IgD-negative memory B cell (primary cell): ENCODE measurements at regions not wholly inside any gene's neighbourhood (a gene's known extent, or its start where the extent isn't known, plus 50 kb on each side); places are given as distances from the start of the nearest gene placed in this dataset.

Experiments
- H3K27ac Mint-ChIP-seq, 3 donors: one replicate each; pipeline ENCODE4 v1.8.0; 2020 to 2022; ENCODE audit warnings: mild to moderate bottlenecking in 3 of 3, mixed read lengths in 3 of 3, moderate library complexity in 1 of 3
- H3K27me3 Mint-ChIP-seq: one replicate; pipeline ENCODE4 v1.8.0; 2021; ENCODE audit warnings: mixed read lengths
- H3K36me3 Mint-ChIP-seq: one replicate; pipeline ENCODE4 v1.8.0; 2020; ENCODE audit warnings: mild to moderate bottlenecking, mixed read lengths
- H3K4me1 Mint-ChIP-seq, 3 donors: one replicate each; pipeline ENCODE4 v1.8.0; 2020 to 2022; ENCODE audit warnings: mixed read lengths in 3 of 3, mild to moderate bottlenecking in 1 of 3
- H3K4me3 Mint-ChIP-seq, 4 donors: one replicate each; pipeline ENCODE4 v1.8.0; 2020 to 2022; ENCODE audit warnings: mild to moderate bottlenecking in 4 of 4, mixed read lengths in 4 of 4, moderate library complexity in 3 of 4
- H3K9me3 Mint-ChIP-seq, 3 donors: one replicate each; pipeline ENCODE4 v1.8.0; 2020 to 2021; ENCODE audit warnings: mixed read lengths in 3 of 3, mild to moderate bottlenecking in 1 of 3

GRCh38 chr2:14684516-14684915 is 52.0 kb downstream of the LRATD1 start:
- Mint-ChIP-seq H3K27ac (no peak overlapping the region), H3K36me3 (no peaks in the 10 kb centered on the region), H3K27me3 (no peaks in the 10 kb centered on the region), H3K9me3 (peaks cover 0 to 4% (median 3%) of the 10 kb centered on the region in 3 donors), H3K4me3 (no peak overlapping the region), H3K4me1 (no peaks in the 10 kb centered on the region)

GRCh38 chr2:14690926-14691325 is 58.4 kb downstream of the LRATD1 start:
- Mint-ChIP-seq H3K4me1 (no peaks in the 10 kb centered on the region), H3K27me3 (no peaks in the 10 kb centered on the region), H3K36me3 (no peaks in the 10 kb centered on the region), H3K9me3 (peaks cover 2 to 15% (median 6%) of the 10 kb centered on the region in 3 donors), H3K27ac (no peak overlapping the region), H3K4me3 (no peak overlapping the region)

DNA sequence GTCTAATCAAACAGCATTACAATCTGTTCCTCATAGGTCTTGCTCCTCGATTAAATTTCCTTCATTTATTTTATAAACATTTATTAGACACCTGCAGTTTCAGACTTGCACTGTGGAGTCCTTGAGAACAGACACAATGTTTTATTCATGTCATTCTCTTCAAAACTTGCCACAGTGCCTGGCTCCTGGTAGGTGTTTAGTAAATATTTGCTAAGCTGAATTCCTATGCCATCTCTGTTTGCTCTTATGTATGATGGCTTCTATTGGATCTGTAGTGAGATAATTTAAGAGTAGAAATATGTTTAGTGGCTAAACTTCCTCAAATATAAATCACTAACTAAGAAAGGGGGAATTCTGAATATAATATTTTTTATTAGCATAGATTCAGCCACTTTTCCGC is 61.4 kb downstream of the LRATD1 start:
- no peaks in the 10 kb centered on the region for H3K27me3 Mint-ChIP-seq
- no peak overlapping the region for H3K27ac Mint-ChIP-seq
- H3K4me3 Mint-ChIP-seq: no peak overlapping the region
- H3K36me3 Mint-ChIP-seq: no peaks in the 10 kb centered on the region
- H3K4me1 Mint-ChIP-seq: no peaks in the 10 kb centered on the region
- H3K9me3 Mint-ChIP-seq: peaks cover 2 to 15% (median 6%) of the 10 kb centered on the region in 3 donors

DNA sequence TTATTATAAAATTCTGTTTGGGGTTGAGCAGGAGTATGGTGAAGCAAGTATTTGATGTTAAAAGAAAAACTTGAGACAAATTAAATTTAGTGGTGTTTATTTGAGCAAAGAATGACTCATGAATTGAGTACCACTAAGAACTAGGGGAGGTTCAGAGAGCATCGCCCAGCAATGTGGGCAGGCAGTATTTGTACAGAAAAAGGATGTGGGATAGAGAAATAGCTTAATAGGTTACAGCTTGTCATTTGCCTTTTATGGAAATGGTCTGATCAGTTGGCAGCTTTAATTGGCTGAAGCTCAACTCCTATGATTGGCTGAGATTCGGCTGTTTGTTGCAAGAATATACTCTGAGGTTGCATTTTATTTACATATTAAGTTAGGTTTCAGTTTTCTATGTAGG is 68.2 kb downstream of the LRATD1 start:
- H3K4me1 Mint-ChIP-seq: no peaks in the 10 kb centered on the region
- no peaks in the 10 kb centered on the region for H3K36me3 Mint-ChIP-seq
- no peak overlapping the region for H3K4me3 Mint-ChIP-seq
- H3K9me3 Mint-ChIP-seq: peaks cover 0 to 3% (median 2%) of the 10 kb centered on the region in 3 donors
- H3K27ac Mint-ChIP-seq: no peak overlapping the region
- no peaks in the 10 kb centered on the region for H3K27me3 Mint-ChIP-seq

GRCh38 chr2:14702258-14702657 is 69.7 kb downstream of the LRATD1 start:
- Mint-ChIP-seq H3K4me3 (no peak overlapping the region), H3K4me1 (no peaks in the 10 kb centered on the region), H3K27me3 (no peaks in the 10 kb centered on the region), H3K36me3 (no peaks in the 10 kb centered on the region), H3K9me3 (peaks cover 0 to 3% (median 2%) of the 10 kb centered on the region in 3 donors), H3K27ac (no peak overlapping the region)

DNA sequence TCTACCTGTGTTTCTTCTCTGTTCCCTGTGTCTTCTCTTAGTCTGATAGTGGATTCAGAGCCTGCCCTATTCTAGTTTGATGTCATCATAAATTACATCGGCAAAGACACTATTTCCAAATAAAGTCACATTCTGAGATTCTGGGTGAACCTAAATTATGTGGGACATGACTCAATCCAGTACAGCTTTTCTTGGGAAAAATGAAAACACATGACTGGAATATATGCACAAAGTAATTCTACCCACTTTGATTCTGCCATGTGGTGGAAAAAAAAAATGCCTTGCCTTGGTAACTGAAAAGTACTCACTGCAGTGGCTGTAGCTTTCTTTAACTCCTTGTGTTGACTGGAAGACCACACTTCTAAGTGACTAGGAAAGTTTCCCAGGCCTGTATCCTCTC is 73.7 kb downstream of the LRATD1 start:
- no peaks in the 10 kb centered on the region for H3K4me1 Mint-ChIP-seq
- H3K27me3 Mint-ChIP-seq: no peaks in the 10 kb centered on the region
- peaks cover under 1 to 3% (median 2%) of the 10 kb centered on the region in 3 donors for H3K9me3 Mint-ChIP-seq
- H3K27ac Mint-ChIP-seq: no peak overlapping the region
- H3K36me3 Mint-ChIP-seq: no peaks in the 10 kb centered on the region
- no peak overlapping the region for H3K4me3 Mint-ChIP-seq

- Mint-ChIP-seq H3K4me1 (no peaks in the 10 kb centered on the region), H3K9me3 (peaks cover 0 to 2% (median 0%) of the 10 kb centered on the region in 3 donors)
Measured at GRCh38 chr2:14712111-14712510, 79.6 kb downstream of the LRATD1 start.

GRCh38 chr2:14713248-14713647 is 80.7 kb downstream of the LRATD1 start:
- no peak overlapping the region for H3K27ac Mint-ChIP-seq
- no peaks in the 10 kb centered on the region for H3K27me3 Mint-ChIP-seq
- H3K9me3 Mint-ChIP-seq: peaks cover 0 to 2% (median 0%) of the 10 kb centered on the region in 3 donors
- no peaks in the 10 kb centered on the region for H3K36me3 Mint-ChIP-seq
- no peaks in the 10 kb centered on the region for H3K4me1 Mint-ChIP-seq
- H3K4me3 Mint-ChIP-seq: no peak overlapping the region

More at GRCh38 chr2:14712111-14712510, 79.6 kb downstream of the LRATD1 start:
- H3K27me3 Mint-ChIP-seq: no peaks in the 10 kb centered on the region
- no peak overlapping the region for H3K27ac Mint-ChIP-seq
- no peaks in the 10 kb centered on the region for H3K36me3 Mint-ChIP-seq
- no peak overlapping the region for H3K4me3 Mint-ChIP-seq

DNA sequence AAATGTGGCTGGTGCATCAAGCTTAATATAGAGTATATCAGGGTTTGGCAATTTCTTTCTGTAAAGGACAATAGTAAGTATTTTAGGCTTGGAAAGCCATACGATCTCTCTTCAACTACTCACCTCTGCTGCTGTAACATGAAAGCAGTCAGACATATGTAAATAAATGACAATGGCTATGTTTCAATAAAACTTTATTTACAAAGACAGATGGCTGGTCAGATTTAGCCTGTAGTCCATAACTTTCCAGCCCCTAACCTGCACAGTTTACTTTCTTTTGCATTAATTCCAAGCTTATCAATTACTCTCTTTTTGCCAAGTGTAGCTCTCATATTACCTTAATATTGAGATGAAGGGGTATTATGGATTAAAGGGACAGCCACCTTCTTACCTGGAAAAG is 83.1 kb downstream of the LRATD1 start:
- no peaks in the 10 kb centered on the region for H3K9me3 Mint-ChIP-seq
- H3K36me3 Mint-ChIP-seq: no peaks in the 10 kb centered on the region
- H3K4me3 Mint-ChIP-seq: no peak overlapping the region
- H3K27me3 Mint-ChIP-seq: no peaks in the 10 kb centered on the region
- H3K27ac Mint-ChIP-seq: no peak overlapping the region
- no peaks in the 10 kb centered on the region for H3K4me1 Mint-ChIP-seq

- H3K27me3 Mint-ChIP-seq: no peaks in the 10 kb centered on the region
- H3K4me3 Mint-ChIP-seq: no peak overlapping the region
- no peaks in the 10 kb centered on the region for H3K9me3 Mint-ChIP-seq
- H3K27ac Mint-ChIP-seq: no peak overlapping the region
- no peaks in the 10 kb centered on the region for H3K4me1 Mint-ChIP-seq
- H3K36me3 Mint-ChIP-seq: no peaks in the 10 kb centered on the region
Measured at GRCh38 chr2:14716319-14716718, 83.8 kb downstream of the LRATD1 start.

DNA sequence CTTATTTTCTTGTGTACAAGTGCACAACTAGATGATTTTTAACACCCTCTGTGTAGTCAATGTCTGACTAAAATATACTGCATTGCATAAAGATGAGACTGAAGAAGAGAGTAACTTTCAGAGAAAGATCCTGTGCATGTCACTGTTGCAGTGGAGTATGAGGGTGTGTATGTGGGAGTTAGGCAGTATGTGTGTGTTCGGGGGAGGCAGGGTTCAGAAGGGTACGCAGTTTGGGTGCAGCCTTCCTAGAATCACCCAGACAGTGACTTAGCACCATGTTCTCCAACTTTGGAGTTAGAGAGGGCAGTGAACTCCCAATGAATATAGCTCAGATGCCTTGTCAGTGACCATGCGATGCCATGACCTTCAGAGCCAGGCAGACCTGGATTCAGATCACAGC is 84.6 kb downstream of the LRATD1 start:
- Mint-ChIP-seq H3K4me3 (no peak overlapping the region), H3K4me1 (no peaks in the 10 kb centered on the region), H3K36me3 (no peaks in the 10 kb centered on the region), H3K27me3 (no peaks in the 10 kb centered on the region), H3K27ac (no peak overlapping the region), H3K9me3 (no peaks in the 10 kb centered on the region)

- no peak overlapping the region for H3K27ac Mint-ChIP-seq
- no peaks in the 10 kb centered on the region for H3K4me1 Mint-ChIP-seq
- no peaks in the 10 kb centered on the region for H3K36me3 Mint-ChIP-seq
- H3K4me3 Mint-ChIP-seq: no peak overlapping the region
- no peaks in the 10 kb centered on the region for H3K9me3 Mint-ChIP-seq
- H3K27me3 Mint-ChIP-seq: no peaks in the 10 kb centered on the region
Measured at GRCh38 chr2:14720319-14720718, 87.8 kb downstream of the LRATD1 start.

DNA sequence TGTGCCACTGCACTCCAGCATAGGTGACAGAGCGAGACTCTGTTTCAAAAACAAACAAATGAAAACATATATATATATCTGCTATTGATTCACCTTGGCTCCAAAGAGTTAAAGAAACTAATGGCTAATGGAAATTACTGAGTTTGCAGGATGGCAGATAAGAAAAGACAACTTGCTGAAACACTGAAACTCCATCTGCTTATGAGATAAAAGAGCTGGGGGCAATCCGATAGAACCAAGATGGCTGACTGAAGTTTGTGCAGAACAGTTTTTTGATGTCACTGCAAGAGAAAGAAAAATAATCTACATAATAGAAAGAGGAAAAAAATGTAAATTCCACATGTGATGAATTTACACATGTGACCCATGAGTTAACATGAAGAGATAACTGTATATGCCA is 88.2 kb downstream of the LRATD1 start:
- no peak overlapping the region for H3K4me3 Mint-ChIP-seq
- no peaks in the 10 kb centered on the region for H3K4me1 Mint-ChIP-seq
- no peaks in the 10 kb centered on the region for H3K27me3 Mint-ChIP-seq
- no peak overlapping the region for H3K27ac Mint-ChIP-seq
- no peaks in the 10 kb centered on the region for H3K36me3 Mint-ChIP-seq
- H3K9me3 Mint-ChIP-seq: no peaks in the 10 kb centered on the region

DNA sequence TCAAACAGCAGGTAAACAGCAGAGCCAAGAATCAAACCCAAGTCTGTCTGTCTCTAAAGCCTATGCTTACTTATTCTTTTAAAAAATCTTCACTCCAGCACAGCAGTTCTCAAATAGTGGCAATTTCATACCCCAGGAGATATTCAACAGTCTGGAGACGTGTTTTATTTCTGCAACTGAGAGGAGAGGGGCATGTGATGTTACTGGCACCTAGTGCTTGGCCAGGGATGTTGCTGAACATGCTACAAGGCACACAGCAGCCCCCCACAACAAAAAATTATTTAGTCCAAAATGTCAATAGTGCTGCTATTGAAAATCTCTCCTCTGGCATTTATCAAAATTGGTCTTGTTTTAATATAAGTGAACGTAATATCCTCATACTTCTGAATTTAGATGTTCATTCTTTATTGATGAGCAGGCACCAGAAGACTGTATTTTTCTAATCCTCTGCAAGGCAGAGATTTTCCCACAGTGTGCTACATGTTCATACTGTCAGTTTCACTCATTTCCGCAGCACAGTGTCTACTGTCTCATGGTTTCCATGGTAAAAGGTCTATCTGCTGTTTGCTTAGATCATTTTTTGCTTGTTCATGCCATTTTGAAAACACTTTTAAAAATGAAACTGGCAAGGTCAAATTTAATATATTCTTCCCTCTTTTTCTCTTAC is 90.5 kb downstream of the LRATD1 start:
- Mint-ChIP-seq H3K27me3 (peaks cover 2% of the 10 kb centered on the region), H3K4me3 (no peak overlapping the region), H3K4me1 (no peaks in the 10 kb centered on the region), H3K9me3 (peaks cover 0 to 2% (median under 1%) of the 10 kb centered on the region in 3 donors), H3K27ac (no peak overlapping the region), H3K36me3 (no peaks in the 10 kb centered on the region)

- Mint-ChIP-seq H3K9me3 (peaks cover 0 to 5% (median 2%) of the 10 kb centered on the region in 3 donors), H3K27ac (no peak overlapping the region), H3K36me3 (no peaks in the 10 kb centered on the region), H3K4me1 (no peaks in the 10 kb centered on the region), H3K27me3 (peaks cover 2% of the 10 kb centered on the region), H3K4me3 (no peak overlapping the region)
Measured at GRCh38 chr2:14723684-14724083, 91.2 kb downstream of the LRATD1 start.

GRCh38 chr2:14735696-14736095 is 103.2 kb downstream of the LRATD1 start:
- H3K4me1 Mint-ChIP-seq: no peaks in the 10 kb centered on the region
- H3K27me3 Mint-ChIP-seq: no peaks in the 10 kb centered on the region
- no peak overlapping the region for H3K27ac Mint-ChIP-seq
- no peaks in the 10 kb centered on the region for H3K36me3 Mint-ChIP-seq
- no peak overlapping the region for H3K4me3 Mint-ChIP-seq
- peaks cover 1 to 13% (median 7%) of the 10 kb centered on the region in 3 donors for H3K9me3 Mint-ChIP-seq
